CD4-positive, alpha-beta T cell treated with Interleukin-6 for 4 hours (primary cell): ENCODE measurements at regions not wholly inside any gene's neighbourhood (a gene's known extent, or its start where the extent isn't known, plus 50 kb on each side); places are given as distances from the start of the nearest gene placed in this dataset.
"Not testable (repeated sequence)": the region's sequence is repeated elsewhere in the genome, so short reads cannot be mapped to it uniquely, and the experiment has no call there.

ENCODE experiments used
- DNase-seq: peaks from one replicate; pipeline ENCODE4 v3.0.0-alpha.2; 2020; ENCODE audit warnings: mixed read lengths

GRCh38 chr4:19298998-19299397, 952.7 kb upstream of the SLIT2 start:
- DNase-seq: no peak

GRCh38 chr4:19293781-19294180, 957.9 kb upstream of the SLIT2 start:
- no peak for DNase-seq

- no peak for DNase-seq
Measured at GRCh38 chr4:19293080-19293479, 958.6 kb upstream of the SLIT2 start.

GRCh38 chr4:19286924-19287323, 964.8 kb upstream of the SLIT2 start:
- DNase-seq: no peak

- no peak for DNase-seq
Measured at GRCh38 chr4:19285146-19285545, 966.6 kb upstream of the SLIT2 start.

GRCh38 chr4:19278665-19279064, 973.0 kb upstream of the SLIT2 start:
- DNase-seq: no peak

GRCh38 chr4:19266566-19266965, 985.1 kb upstream of the SLIT2 start:
- DNase-seq: no peak

- no peak for DNase-seq
Measured at GRCh38 chr4:19262467-19262866, 989.2 kb upstream of the SLIT2 start.

GRCh38 chr4:19260346-19260745, 991.4 kb upstream of the SLIT2 start:
- DNase-seq: no peak

- DNase-seq: no peak
Measured at GRCh38 chr4:19259920-19260319, 991.8 kb upstream of the SLIT2 start.

GRCh38 chr4:19256823-19257222, 994.9 kb upstream of the SLIT2 start:
- no peak for DNase-seq

- DNase-seq: no peak
Measured at GRCh38 chr4:19254486-19254885, 997.2 kb upstream of the SLIT2 start.

GRCh38 chr4:19248023-19248422, 1003.7 kb upstream of the SLIT2 start:
- no peak for DNase-seq

- DNase-seq: no peak
Measured at GRCh38 chr4:19241895-19242294, 1009.8 kb upstream of the SLIT2 start.

GRCh38 chr4:19239565-19239964, 1012.1 kb upstream of the SLIT2 start:
- DNase-seq: no peak

- DNase-seq: no peak
Measured at GRCh38 chr4:19236473-19236872, 1015.2 kb upstream of the SLIT2 start.

GRCh38 chr4:19230906-19231545, 1020.7 kb upstream of the SLIT2 start:
- DNase-seq: no peak

GRCh38 chr4:19227701-19228100, 1024.0 kb upstream of the SLIT2 start:
- DNase-seq: no peak

- no peak for DNase-seq
Measured at GRCh38 chr4:19224820-19225219, 1026.9 kb upstream of the SLIT2 start.

- no peak for DNase-seq
Measured at GRCh38 chr4:19216476-19216875, 1035.2 kb upstream of the SLIT2 start.

- DNase-seq: no peak
Measured at GRCh38 chr4:19214591-19215186, 1037.0 kb upstream of the SLIT2 start.

GRCh38 chr4:19213388-19213787, 1038.3 kb upstream of the SLIT2 start:
- no peak for DNase-seq

GRCh38 chr4:19205853-19206252, 1045.9 kb upstream of the SLIT2 start:
- DNase-seq: no peak

GRCh38 chr4:19197838-19198237, 1053.9 kb upstream of the SLIT2 start:
- DNase-seq: not testable (repeated sequence)

- DNase-seq: no peak
Measured at GRCh38 chr4:19195696-19196095, 1056.0 kb upstream of the SLIT2 start.
